Esophagus muscularis mucosa (tissue), 4 donors: ENCODE measurements at regions not wholly inside any gene's neighbourhood (a gene's known extent, or its start where the extent isn't known, plus 50 kb on each side); places are given as distances from the start of the nearest gene placed in this dataset.

Source experiments
- DNase-seq: peaks from one replicate; pipeline ENCODE4 v3.0.0-alpha.2; 2017; ENCODE audit errors: extremely low spot score
- H3K27ac ChIP-seq, 4 donors: fragments of 200-600 bp; sonication (generic); replicated peaks in 1 of 4; 1 replicate in 3 of 4; 2 replicates in 1 of 4; pipeline ENCODE4 v1.5.1; 2016 to 2019; ENCODE audit warnings: mild to moderate bottlenecking in 1 of 4
- H3K27me3 ChIP-seq, 4 donors: fragments of 200-600 bp; sonication (generic); one replicate each; pipeline versions ENCODE4 v1.5.1 to v1.6.0; 2016 to 2019
- H3K36me3 ChIP-seq, 4 donors: fragments of 200-600 bp; sonication (generic); one replicate each; pipeline ENCODE4 v1.5.1; 2016 to 2019
- H3K4me1 ChIP-seq, 4 donors: fragments of 200-600 bp; sonication (generic); one replicate each; pipeline ENCODE4 v1.5.1; 2016 to 2019
- H3K4me3 ChIP-seq, 4 donors: fragments of 200-600 bp; sonication (generic); 1 replicate in 2 of 4; 2 replicates in 2 of 4; pipeline ENCODE4 v1.5.1; 2016 to 2019; ENCODE audit warnings: mild to moderate bottlenecking in 4 of 4, moderate library complexity in 1 of 4
- H3K9me3 ChIP-seq, 4 donors: fragments of 200-600 bp; sonication (generic); 1 replicate in 3 of 4; 2 replicates in 1 of 4; pipeline ENCODE4 v1.5.1; 2016 to 2019
- EP300 ChIP-seq: sonication (generic); formaldehyde crosslinking; IDR thresholded peaks from one replicate; pipeline ENCODE4 v1.6.1; 2017; ENCODE audit warnings: antibody characterized with exemption
- POLR2A ChIP-seq: fragments of 450-650 bp; IDR thresholded peaks from one replicate; pipeline ENCODE4 v1.6.1; 2017; ENCODE audit warnings: antibody characterized with exemption, moderate library complexity, mild to moderate bottlenecking, low read depth
- POLR2AphosphoS5 ChIP-seq, 2 donors: sonication (generic); formaldehyde crosslinking; IDR thresholded peaks; one replicate each; pipeline ENCODE4 v1.6.1; 2017; ENCODE audit warnings: antibody characterized with exemption in 2 of 2
- WGBS: methylation state at CpG from one replicate; pipeline ENCODE4 v1.1.5; 2018; 5-methylcytosine and 5-hydroxymethylcytosine counted together
- intact Hi-C: fragments of 100-400 bp; cut with DNase I; formaldehyde crosslinking; loops from one replicate; pipeline ENCODE4 v1.15.1; 2023
- TF ChIP-seq, protein P1 (sequence below), 3 experiments: fragments of 200-600 bp in 2 of 3; fragments of 450-650 bp in 1 of 3; sonication (generic) in 2 of 3; IDR thresholded peaks; one replicate each; pipeline ENCODE4 v1.5.1; 2017 to 2019; ENCODE audit warnings: antibody characterized with exemption in 3 of 3, mild to moderate bottlenecking in 2 of 3, moderate library complexity in 1 of 3

GRCh38 chr7:50152486-50152885, 59.4 kb upstream of the ZPBP start:
- 81% methylated on average over 8 of the region's 8 CpGs for WGBS
- TF ChIP-seq, protein P1, sequence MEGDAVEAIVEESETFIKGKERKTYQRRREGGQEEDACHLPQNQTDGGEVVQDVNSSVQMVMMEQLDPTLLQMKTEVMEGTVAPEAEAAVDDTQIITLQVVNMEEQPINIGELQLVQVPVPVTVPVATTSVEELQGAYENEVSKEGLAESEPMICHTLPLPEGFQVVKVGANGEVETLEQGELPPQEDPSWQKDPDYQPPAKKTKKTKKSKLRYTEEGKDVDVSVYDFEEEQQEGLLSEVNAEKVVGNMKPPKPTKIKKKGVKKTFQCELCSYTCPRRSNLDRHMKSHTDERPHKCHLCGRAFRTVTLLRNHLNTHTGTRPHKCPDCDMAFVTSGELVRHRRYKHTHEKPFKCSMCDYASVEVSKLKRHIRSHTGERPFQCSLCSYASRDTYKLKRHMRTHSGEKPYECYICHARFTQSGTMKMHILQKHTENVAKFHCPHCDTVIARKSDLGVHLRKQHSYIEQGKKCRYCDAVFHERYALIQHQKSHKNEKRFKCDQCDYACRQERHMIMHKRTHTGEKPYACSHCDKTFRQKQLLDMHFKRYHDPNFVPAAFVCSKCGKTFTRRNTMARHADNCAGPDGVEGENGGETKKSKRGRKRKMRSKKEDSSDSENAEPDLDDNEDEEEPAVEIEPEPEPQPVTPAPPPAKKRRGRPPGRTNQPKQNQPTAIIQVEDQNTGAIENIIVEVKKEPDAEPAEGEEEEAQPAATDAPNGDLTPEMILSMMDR (IDR thresholded peaks at IDR 0.05), result no peak
- TF ChIP-seq POLR2A (no peak), EP300 (no peak), POLR2AphosphoS5 (IDR thresholded peaks at IDR 0.05) (no peak)
- Histone ChIP-seq H3K4me3 (no peak overlapping the region), H3K36me3 (no peaks in the 10 kb centered on the region), H3K27me3 (no peaks in the 10 kb centered on the region), H3K4me1 (no peaks in the 10 kb centered on the region), H3K27ac (no peak overlapping the region), H3K9me3 (no peaks in the 10 kb centered on the region)
- intact Hi-C loops, result no loop called here
- DNase-seq, result no peak

DNA sequence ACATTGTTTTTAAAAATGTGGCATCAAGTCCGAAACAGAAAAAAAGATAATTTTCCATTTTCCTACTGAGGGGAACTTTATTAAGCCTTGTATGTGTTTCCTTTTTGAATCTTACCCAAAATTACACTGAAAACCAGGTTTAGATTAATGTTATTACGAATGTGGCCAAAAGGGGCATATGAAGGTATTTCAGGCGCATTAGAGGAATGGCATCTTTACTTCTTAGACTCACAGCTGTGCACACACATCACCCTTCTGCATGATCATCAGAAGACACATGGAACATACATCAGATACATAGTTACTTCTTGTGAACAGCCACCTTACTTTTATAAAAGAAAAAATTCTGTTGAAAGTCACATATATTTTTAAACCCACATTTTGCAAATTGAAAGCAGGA, 58.6 kb upstream of the ZPBP start:
- intact Hi-C loops, result no loop called here
- DNase-seq, result no peak
- no peak for TF ChIP-seq EP300
- TF ChIP-seq POLR2A, result no peak
- TF ChIP-seq, protein P1 (IDR thresholded peaks at IDR 0.05), result no peak
- TF ChIP-seq POLR2AphosphoS5 (IDR thresholded peaks at IDR 0.05), result no peak
- Histone ChIP-seq H3K36me3 (no peaks in the 10 kb centered on the region), H3K27me3 (no peaks in the 10 kb centered on the region), H3K4me1 (no peaks in the 10 kb centered on the region), H3K9me3 (no peaks in the 10 kb centered on the region), H3K27ac (no peak overlapping the region), H3K4me3 (no peak overlapping the region)
- 68% methylated on average over 3 of the region's 3 CpGs for WGBS

GRCh38 chr7:50151001-50151400, 58.0 kb upstream of the ZPBP start:
- Histone ChIP-seq H3K4me1 (no peaks in the 10 kb centered on the region), H3K9me3 (no peaks in the 10 kb centered on the region), H3K27ac (no peak overlapping the region), H3K4me3 (no peak overlapping the region), H3K27me3 (no peaks in the 10 kb centered on the region), H3K36me3 (no peaks in the 10 kb centered on the region)
- intact Hi-C loops, result no loop called here
- WGBS, result 75% methylated on average over 2 of the region's 2 CpGs
- no peak for DNase-seq
- TF ChIP-seq EP300 (no peak), POLR2A (no peak), POLR2AphosphoS5 (IDR thresholded peaks at IDR 0.05) (no peak)
- TF ChIP-seq, protein P1 (IDR thresholded peaks at IDR 0.05), result no peak

DNA sequence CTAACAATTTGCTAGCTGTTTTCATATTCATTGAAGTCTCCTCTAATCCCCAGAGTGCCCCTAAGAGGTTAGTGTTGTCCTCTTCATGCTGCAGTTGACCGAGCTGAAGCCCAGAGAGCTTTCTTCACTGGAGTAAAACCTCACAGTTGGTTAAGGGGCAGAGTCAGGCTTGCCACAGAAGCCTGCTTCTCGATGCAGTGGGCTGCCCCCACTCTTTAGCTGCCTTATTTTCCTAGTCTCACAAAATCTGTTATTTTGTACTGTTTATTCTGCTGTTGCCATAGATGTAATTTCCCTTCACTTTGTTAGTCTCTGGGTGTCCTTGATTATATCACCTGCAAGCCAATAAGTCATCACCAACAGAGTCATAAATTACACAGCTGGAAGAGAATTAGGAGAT, 56.3 kb upstream of the ZPBP start:
- intact Hi-C loops, result loop anchor here (5.0 kb wide), 1 partner anchor 1013 kb away; no protein-coding TSS in a partner anchor
- no peaks in the 10 kb centered on the region for H3K27me3 ChIP-seq
- no peak for DNase-seq
- WGBS, result 83% methylated on average over 2 of the region's 2 CpGs
- no peak for TF ChIP-seq POLR2A
- TF ChIP-seq POLR2AphosphoS5 (IDR thresholded peaks at IDR 0.05), result no peak
- TF ChIP-seq, protein P1 (IDR thresholded peaks at IDR 0.05), result no peak
- no peak for TF ChIP-seq EP300
- no peaks in the 10 kb centered on the region for H3K9me3 ChIP-seq
- no peak overlapping the region for H3K27ac ChIP-seq
- H3K4me3 ChIP-seq, result no peak overlapping the region
- H3K4me1 ChIP-seq, result no peaks in the 10 kb centered on the region
- H3K36me3 ChIP-seq, result no peaks in the 10 kb centered on the region

- H3K27ac ChIP-seq, result no peak overlapping the region
- H3K9me3 ChIP-seq, result no peaks in the 10 kb centered on the region
- 63% methylated on average over 6 of the region's 6 CpGs for WGBS
- intact Hi-C loops, result loop anchor here (5.0 kb wide), 1 partner anchor 1014 kb away; no protein-coding TSS in a partner anchor
- DNase-seq, result no peak
- no peaks in the 10 kb centered on the region for H3K4me1 ChIP-seq
- H3K27me3 ChIP-seq, result no peaks in the 10 kb centered on the region
- TF ChIP-seq, protein P1 (IDR thresholded peaks at IDR 0.05), result no peak
- TF ChIP-seq EP300 (no peak), POLR2AphosphoS5 (IDR thresholded peaks at IDR 0.05) (no peak), POLR2A (no peak)
- H3K36me3 ChIP-seq, result no peaks in the 10 kb centered on the region
- no peak overlapping the region for H3K4me3 ChIP-seq
Observed at GRCh38 chr7:50147951-50148808, 55.1 kb upstream of the ZPBP start.
